ENCODE measurements at regions not wholly inside any gene's neighbourhood (a gene's known extent, or its start where the extent isn't known, plus 50 kb on each side); places are given as distances from the start of the nearest gene placed in this dataset.

DNA sequence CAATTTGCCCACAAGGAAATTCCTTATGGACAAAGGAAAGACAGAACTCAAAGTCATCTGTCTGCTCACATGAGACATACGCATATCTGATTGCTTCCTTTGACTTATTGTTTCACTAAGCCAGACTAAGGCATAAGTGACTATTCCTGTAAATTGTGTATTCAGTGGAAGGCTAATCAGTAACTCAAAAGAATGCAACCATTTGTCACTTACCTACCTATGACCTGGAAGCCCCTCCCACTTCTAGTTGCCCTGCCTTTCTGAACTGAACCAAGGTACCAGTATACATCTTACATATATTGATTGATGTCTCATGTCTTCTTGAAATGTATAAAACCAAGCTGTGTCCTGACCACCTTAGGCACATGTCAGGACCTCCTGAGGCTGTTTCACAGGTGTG lies 53.5 kb upstream of the PROK2 start:
- H3K4me3 Mint-ChIP-seq = no peak overlapping the region
- no peak overlapping the region for H3K27ac Mint-ChIP-seq
- H3K9me3 Mint-ChIP-seq = peaks cover 4% of the 10 kb centered on the region
- H3K4me1 Mint-ChIP-seq = no peaks in the 10 kb centered on the region
- no peak for DNase-seq
- TF ChIP-seq, protein P1, sequence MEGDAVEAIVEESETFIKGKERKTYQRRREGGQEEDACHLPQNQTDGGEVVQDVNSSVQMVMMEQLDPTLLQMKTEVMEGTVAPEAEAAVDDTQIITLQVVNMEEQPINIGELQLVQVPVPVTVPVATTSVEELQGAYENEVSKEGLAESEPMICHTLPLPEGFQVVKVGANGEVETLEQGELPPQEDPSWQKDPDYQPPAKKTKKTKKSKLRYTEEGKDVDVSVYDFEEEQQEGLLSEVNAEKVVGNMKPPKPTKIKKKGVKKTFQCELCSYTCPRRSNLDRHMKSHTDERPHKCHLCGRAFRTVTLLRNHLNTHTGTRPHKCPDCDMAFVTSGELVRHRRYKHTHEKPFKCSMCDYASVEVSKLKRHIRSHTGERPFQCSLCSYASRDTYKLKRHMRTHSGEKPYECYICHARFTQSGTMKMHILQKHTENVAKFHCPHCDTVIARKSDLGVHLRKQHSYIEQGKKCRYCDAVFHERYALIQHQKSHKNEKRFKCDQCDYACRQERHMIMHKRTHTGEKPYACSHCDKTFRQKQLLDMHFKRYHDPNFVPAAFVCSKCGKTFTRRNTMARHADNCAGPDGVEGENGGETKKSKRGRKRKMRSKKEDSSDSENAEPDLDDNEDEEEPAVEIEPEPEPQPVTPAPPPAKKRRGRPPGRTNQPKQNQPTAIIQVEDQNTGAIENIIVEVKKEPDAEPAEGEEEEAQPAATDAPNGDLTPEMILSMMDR (IDR thresholded peaks at IDR 0.05) = no peak
- no peaks in the 10 kb centered on the region for H3K36me3 Mint-ChIP-seq (ENCODE audit: low read depth)
- peaks cover 14% of the 10 kb centered on the region for H3K27me3 Mint-ChIP-seq (ENCODE audit: low read depth, poor library complexity)
